Astrocyte of the spinal cord (primary cell): ENCODE measurements at regions not wholly inside any gene's neighbourhood (a gene's known extent, or its start where the extent isn't known, plus 50 kb on each side); places are given as distances from the start of the nearest gene placed in this dataset.

Source experiments
- DNase-seq: peaks from one replicate; pipeline ENCODE4 v3.0.0; 2011; ENCODE audit warnings: low read depth, low spot score
- H3K4me3 ChIP-seq: 2 replicates; pipeline ENCODE4 v1.5.1; 2011; ENCODE audit warnings: low read depth, mild to moderate bottlenecking, low read length, moderate library complexity
- in situ Hi-C: cut with HindIII; loops from 2 replicates; pipeline ENCODE4 v1.10.0; 2017; ENCODE audit warnings: low sequenced_read_pairs
- TF ChIP-seq, protein P1 (sequence below): IDR thresholded peaks from 2 replicates; pipeline ENCODE4 v1.5.1; 2012; ENCODE audit warnings: low read depth, mild to moderate bottlenecking, low read length, inconsistent platforms

- TF ChIP-seq, protein P1, sequence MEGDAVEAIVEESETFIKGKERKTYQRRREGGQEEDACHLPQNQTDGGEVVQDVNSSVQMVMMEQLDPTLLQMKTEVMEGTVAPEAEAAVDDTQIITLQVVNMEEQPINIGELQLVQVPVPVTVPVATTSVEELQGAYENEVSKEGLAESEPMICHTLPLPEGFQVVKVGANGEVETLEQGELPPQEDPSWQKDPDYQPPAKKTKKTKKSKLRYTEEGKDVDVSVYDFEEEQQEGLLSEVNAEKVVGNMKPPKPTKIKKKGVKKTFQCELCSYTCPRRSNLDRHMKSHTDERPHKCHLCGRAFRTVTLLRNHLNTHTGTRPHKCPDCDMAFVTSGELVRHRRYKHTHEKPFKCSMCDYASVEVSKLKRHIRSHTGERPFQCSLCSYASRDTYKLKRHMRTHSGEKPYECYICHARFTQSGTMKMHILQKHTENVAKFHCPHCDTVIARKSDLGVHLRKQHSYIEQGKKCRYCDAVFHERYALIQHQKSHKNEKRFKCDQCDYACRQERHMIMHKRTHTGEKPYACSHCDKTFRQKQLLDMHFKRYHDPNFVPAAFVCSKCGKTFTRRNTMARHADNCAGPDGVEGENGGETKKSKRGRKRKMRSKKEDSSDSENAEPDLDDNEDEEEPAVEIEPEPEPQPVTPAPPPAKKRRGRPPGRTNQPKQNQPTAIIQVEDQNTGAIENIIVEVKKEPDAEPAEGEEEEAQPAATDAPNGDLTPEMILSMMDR: no peak
- in situ Hi-C loops: no loop called here
- no peak for DNase-seq
- no peak overlapping the region for H3K4me3 ChIP-seq
These were observed 165.6 kb downstream of the RCN1 start for GRCh38 chr11:32256466-32256865.

- in situ Hi-C loops: no loop called here
- peak; percentile 78 for DNase-seq
- TF ChIP-seq, protein P1: no peak
- H3K4me3 ChIP-seq: no peak overlapping the region
These were observed 168.8 kb downstream of the RCN1 start for GRCh38 chr11:32259641-32260081.

DNA sequence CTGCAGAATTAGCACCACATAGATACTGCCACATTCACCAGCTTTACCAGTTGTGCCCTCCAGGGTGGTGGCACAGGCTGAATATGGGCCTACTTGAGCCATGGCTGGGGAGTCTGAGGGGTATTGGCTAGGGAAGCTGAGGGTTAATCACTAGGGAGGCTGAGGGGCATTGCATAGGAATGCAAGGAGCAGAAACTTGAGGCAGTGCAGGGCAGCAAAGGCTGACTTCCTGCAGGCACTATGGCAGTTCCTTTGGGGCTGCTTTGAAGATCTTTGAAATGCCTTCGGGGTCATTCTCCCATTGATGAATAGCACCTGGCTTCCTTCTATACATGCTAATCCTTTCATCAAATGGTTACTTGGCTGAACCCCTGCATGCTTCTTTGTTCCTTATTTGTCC, 171.5 kb downstream of the RCN1 start:
- in situ Hi-C loops: no loop called here
- TF ChIP-seq, protein P1: no peak

DNA sequence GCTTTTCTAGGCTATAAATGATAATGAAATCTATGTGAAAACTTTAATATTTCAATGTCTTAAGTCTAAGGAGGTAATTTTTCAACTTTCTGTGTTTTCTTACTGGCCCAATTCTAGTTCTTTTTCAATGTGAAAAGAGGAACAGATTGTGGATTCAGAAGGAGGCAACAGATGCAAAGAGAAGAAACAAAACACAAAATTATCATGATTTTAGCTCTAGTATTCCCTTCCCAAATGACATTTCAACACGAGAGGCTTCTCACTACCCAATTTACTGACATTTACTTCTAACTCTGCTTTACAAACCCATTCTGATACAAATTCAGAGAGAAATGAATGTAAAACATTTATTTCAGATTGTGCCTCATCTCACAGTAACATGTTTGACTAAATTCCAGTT, 169.4 kb downstream of the WT1 start:
- in situ Hi-C loops: no loop called here
- TF ChIP-seq, protein P1: no peak
- no peak for DNase-seq
- no peak overlapping the region for H3K4me3 ChIP-seq

More for the DNA sequence above, 171.5 kb downstream of the RCN1 start:
- DNase-seq: no peak
- no peak overlapping the region for H3K4me3 ChIP-seq

DNA sequence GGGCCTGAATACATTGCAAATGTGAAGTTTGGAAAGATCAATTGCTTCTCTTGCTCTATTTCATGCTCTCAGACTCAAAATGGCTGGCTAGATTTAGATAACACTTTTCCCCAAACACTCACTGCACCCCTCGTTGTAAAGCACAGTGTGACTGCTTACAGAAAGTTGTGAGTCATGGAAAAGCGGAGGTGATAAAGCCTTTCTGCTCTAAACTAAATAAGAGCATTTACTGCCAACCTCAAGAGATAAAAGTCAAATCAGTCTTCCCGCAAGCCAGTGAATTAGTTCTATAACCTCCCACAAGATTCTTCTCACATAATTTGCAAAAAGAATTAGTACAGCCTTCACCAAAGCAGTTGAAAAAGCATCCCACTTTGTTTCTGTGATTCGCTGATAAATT, 168.7 kb downstream of the WT1 start:
- in situ Hi-C loops: no loop called here
- TF ChIP-seq, protein P1: no peak
- DNase-seq: no peak
- no peak overlapping the region for H3K4me3 ChIP-seq

DNA sequence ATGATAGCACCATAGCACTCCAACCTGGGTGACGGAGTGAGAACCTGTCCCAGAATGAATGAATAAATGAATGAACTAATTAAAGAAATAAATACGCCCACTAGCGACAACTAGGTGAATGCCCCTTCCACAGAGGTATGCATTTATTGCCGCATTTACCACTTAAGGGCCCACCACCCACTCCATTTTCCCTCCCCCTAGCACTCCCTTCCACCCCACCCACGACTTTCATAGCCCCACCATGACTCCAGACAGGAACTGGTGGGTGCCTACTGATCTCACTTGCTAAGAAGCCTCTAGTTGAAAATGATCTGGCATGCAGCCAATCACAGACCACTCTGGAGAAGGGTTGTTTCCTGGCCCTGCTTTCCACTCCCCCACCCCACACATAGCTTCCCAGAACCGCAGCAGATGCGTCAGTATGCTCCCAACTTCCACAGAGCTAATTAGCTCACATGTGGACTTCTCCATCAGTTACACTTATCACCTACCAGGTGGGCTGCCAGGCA, 167.6 kb downstream of the WT1 start:
- H3K4me3 ChIP-seq: no peak overlapping the region
- TF ChIP-seq, protein P1: no peak
- in situ Hi-C loops: no loop called here
- no peak for DNase-seq

DNA sequence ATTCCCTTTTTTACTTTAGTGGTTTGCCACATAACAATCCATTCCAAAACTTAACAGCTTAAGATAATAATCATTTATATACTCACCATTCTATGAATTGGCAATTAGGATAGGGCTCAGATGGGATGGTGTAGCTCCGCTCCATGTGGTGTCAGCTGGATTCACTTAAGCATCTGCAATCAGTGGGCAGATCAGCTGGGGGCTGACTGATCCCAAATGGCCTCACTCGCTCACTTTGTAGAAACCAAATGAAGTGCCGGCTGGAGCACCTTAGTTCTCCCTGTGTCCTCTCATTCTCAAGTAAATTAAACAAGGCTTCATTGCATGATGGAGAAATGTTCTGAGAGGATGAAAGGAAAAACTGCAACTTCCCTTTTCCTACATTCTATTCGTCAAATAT, 161.4 kb downstream of the WT1 start:
- TF ChIP-seq, protein P1: no peak
- no peak overlapping the region for H3K4me3 ChIP-seq
- DNase-seq: no peak
- in situ Hi-C loops: no loop called here
